ENCODE measurements at regions not wholly inside any gene's neighbourhood (a gene's known extent, or its start where the extent isn't known, plus 50 kb on each side); places are given as distances from the start of the nearest gene placed in this dataset.
A peak's percentile ranks its signal among the peaks of the same experiment; 100 is the strongest.
"Not testable (repeated sequence)": the region's sequence is repeated elsewhere in the genome, so short reads cannot be mapped to it uniquely, and the experiment has no call there.

DNA sequence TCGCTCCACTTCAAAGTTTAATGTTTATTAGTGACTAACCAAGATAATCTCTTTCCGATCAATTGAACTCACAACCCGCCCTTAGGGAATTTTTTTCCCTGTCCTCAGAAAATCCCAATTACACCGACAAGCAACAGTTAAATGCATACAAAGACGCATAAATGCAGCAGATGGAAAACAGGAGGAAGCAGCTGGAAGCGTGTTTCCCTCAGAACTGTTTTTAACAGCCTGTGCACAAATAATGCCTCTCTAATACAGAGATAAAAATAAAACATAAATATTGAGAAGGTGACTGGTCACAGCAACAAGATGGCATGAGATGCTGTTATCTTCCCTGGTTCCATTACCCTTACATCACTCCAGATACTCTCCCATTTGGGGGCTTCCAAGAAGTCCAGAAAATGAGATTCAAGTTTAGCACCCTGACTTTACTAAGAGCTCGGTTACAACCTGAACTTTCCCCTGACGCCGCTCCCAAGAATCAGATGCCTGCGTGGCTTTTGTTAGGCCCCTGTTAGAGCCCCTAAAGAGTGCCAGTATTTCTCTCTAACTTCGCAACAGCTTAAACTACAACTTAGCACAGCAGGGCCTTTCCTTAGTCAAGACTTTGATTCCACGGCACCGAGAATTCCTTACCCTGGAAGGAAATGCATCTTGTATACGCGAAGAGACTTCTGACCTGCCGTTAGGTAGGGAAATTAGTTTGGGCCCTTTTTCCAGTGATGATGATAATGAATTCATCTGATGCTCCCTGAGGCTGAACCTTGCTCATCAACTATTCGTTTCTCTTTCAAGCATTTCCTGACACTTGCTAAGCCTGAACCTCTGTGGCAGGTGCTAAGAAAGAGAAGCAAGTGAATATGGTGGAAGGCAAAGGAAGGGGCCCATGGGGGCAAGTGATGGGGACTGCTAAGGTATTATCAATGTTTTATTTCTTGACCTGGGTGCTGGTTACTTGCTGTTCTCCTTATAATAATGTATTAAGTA lies 137.7 kb upstream of the SMYD2 start:
- Histone ChIP-seq H3K79me2 (ENCODE audit: insufficient read depth, low read depth, low read length) (no peaks in the 10 kb centered on the region), H3K4me2 (ENCODE audit: low read length) (no peak overlapping the region; the same call in 1 of the 2 replicates), H3K4me3 (ENCODE audit: low read depth, low read length, poor library complexity, severe bottlenecking) (no peak overlapping the region), H4K20me1 (ENCODE audit: insufficient read depth, low read length) (no peaks in the 10 kb centered on the region), H2AFZ (ENCODE audit: low read length) (peak overlapping the region; percentile 44; the same call in 1 of the 2 replicates), H3K36me3 (ENCODE audit: insufficient read depth, low read length) (no peaks in the 10 kb centered on the region), H3K27ac (ENCODE audit: low read depth, low read length, poor library complexity, severe bottlenecking) (no peak overlapping the region), H3K9me2 (ENCODE audit: insufficient read depth, low read length) (no peaks in the 10 kb centered on the region), H3K9me3 (ENCODE audit: low read length) (no peaks in the 10 kb centered on the region), H3K4me1 (ENCODE audit: insufficient read depth, low read length, poor library complexity, severe bottlenecking) (no peaks in the 10 kb centered on the region)
- CTCF ChIA-PET (ENCODE audit: unreplicated experiment), result no interaction called here
- POLR2A ChIA-PET, result interaction anchor here (0.6 kb wide), 1 partner anchor 103 kb away, joined by 3 read pairs; no protein-coding TSS in a partner anchor
- peak; percentile 25 for DNase-seq (ENCODE audit: low spot score)
- BruUV-seq (replicated peaks), result no TSS peak
- intact Hi-C loops (cut with micrococcal nuclease; ENCODE audit: unreplicated experiment), result no loop called here
- TF ChIP-seq, protein P1, sequence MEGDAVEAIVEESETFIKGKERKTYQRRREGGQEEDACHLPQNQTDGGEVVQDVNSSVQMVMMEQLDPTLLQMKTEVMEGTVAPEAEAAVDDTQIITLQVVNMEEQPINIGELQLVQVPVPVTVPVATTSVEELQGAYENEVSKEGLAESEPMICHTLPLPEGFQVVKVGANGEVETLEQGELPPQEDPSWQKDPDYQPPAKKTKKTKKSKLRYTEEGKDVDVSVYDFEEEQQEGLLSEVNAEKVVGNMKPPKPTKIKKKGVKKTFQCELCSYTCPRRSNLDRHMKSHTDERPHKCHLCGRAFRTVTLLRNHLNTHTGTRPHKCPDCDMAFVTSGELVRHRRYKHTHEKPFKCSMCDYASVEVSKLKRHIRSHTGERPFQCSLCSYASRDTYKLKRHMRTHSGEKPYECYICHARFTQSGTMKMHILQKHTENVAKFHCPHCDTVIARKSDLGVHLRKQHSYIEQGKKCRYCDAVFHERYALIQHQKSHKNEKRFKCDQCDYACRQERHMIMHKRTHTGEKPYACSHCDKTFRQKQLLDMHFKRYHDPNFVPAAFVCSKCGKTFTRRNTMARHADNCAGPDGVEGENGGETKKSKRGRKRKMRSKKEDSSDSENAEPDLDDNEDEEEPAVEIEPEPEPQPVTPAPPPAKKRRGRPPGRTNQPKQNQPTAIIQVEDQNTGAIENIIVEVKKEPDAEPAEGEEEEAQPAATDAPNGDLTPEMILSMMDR (conservative IDR thresholded peaks at IDR 0.05; ENCODE audit: low read length), result no peak
- TF ChIP-seq EZH2phosphoT487 (IDR thresholded peaks at IDR 0.05; ENCODE audit: borderline replicate concordance, low read depth, low read length), result no peak

DNA sequence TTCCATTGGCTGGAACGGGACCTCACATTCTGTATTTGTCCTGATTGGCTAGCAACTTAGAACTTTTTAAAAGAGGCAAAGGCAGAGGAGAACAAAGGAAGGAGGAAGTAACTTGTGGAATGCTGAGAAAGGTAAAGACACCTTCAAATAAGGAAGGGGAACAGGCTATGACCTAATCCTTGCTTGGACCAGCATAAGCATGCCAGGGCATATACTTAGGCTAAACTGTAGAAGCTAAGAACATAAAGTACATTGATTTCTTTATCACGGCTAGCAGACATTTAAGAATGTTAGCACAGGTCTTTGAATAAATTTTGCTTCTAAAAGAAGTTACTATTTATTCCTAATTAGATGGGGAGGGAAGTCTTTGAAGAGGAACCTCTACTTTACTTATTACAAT lies 136.4 kb upstream of the SMYD2 start:
- H3K9me3 ChIP-seq (ENCODE audit: low read length); H3K79me2 ChIP-seq (ENCODE audit: insufficient read depth, low read depth, low read length); CTCF ChIA-PET (ENCODE audit: unreplicated experiment); POLR2A ChIA-PET; H3K4me2 ChIP-seq (ENCODE audit: low read length); H3K4me1 ChIP-seq (ENCODE audit: insufficient read depth, low read length, poor library complexity, severe bottlenecking); H4K20me1 ChIP-seq (ENCODE audit: insufficient read depth, low read length); DNase-seq (ENCODE audit: low spot score); H3K36me3 ChIP-seq (ENCODE audit: insufficient read depth, low read length); H3K27ac ChIP-seq (ENCODE audit: low read depth, low read length, poor library complexity, severe bottlenecking); H2AFZ ChIP-seq (ENCODE audit: low read length); H3K4me3 ChIP-seq (ENCODE audit: low read depth, low read length, poor library complexity, severe bottlenecking); BruUV-seq (replicated peaks); intact Hi-C loops (cut with micrococcal nuclease; ENCODE audit: unreplicated experiment); H3K9me2 ChIP-seq (ENCODE audit: insufficient read depth, low read length): not testable (repeated sequence)

DNA sequence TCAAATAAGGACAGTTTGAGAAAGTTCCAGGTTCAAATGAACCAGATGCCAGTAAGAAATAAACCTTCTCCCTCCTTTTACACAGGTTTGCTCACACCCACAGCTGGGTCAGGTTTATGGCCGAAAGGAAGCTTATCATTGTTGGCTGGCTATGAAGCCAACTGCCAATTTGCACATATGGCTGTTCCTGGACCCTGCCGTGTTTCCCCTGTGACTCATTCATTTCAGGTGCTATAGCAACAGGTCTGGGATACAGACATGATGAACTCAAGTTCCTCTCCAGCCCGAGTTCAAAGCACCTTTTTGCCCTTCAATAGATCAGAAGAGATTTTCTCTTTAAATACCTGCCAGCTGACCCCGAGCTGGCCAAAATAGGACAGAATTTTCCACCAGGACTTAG lies 134.4 kb upstream of the SMYD2 start:
- no peak overlapping the region for H3K4me2 ChIP-seq (ENCODE audit: low read length)
- no peak overlapping the region for H3K27ac ChIP-seq (ENCODE audit: low read depth, low read length, poor library complexity, severe bottlenecking)
- TF ChIP-seq, protein P1 (conservative IDR thresholded peaks at IDR 0.05; ENCODE audit: low read length), result no peak
- TF ChIP-seq EZH2phosphoT487 (IDR thresholded peaks at IDR 0.05; ENCODE audit: borderline replicate concordance, low read depth, low read length), result no peak
- no peaks in the 10 kb centered on the region for H3K9me3 ChIP-seq (ENCODE audit: low read length)
- no peaks in the 10 kb centered on the region for H3K79me2 ChIP-seq (ENCODE audit: insufficient read depth, low read depth, low read length)
- no peaks in the 10 kb centered on the region for H3K4me1 ChIP-seq (ENCODE audit: insufficient read depth, low read length, poor library complexity, severe bottlenecking)
- ChIA-PET POLR2A (interaction anchor here (0.6 to 1.0 kb wide), 4 partner anchors 9 to 900 kb away, joined by 3 read pairs; no protein-coding TSS in a partner anchor), CTCF (ENCODE audit: unreplicated experiment) (no interaction called here)
- H3K4me3 ChIP-seq (ENCODE audit: low read depth, low read length, poor library complexity, severe bottlenecking), result no peak overlapping the region
- BruUV-seq (replicated peaks), result no TSS peak
- H3K9me2 ChIP-seq (ENCODE audit: insufficient read depth, low read length), result no peaks in the 10 kb centered on the region
- H2AFZ ChIP-seq (ENCODE audit: low read length), result no peak overlapping the region
- no peaks in the 10 kb centered on the region for H4K20me1 ChIP-seq (ENCODE audit: insufficient read depth, low read length)
- H3K36me3 ChIP-seq (ENCODE audit: insufficient read depth, low read length), result no peaks in the 10 kb centered on the region
- intact Hi-C loops (cut with micrococcal nuclease; ENCODE audit: unreplicated experiment), result no loop called here
- DNase-seq (ENCODE audit: low spot score), result no peak

Measured in OCI-LY7 (cell line).